DND-41 (cell line): ENCODE measurements at regions not wholly inside any gene's neighbourhood (a gene's known extent, or its start where the extent isn't known, plus 50 kb on each side); places are given as distances from the start of the nearest gene placed in this dataset.

Experiments used
- ATAC-seq: fragments of 200-7000 bp; cut with Tn5 transposase; 3 replicates; pipeline ENCODE4 v1.9.1; 2021; ENCODE audit warnings: low read depth; ENCODE audit not compliant: insufficient read depth
- DNase-seq: peaks from one replicate; pipeline ENCODE4 v3.0.0-alpha.2; 2020
- H2AFZ ChIP-seq: 2 replicates; pipeline ENCODE4 v1.6.0; 2012; ENCODE audit warnings: low read depth, low read length
- H3K27ac ChIP-seq: 2 replicates; pipeline ENCODE4 v1.5.1; 2012; ENCODE audit warnings: low read length, inconsistent platforms
- H3K27me3 ChIP-seq: fragments of 200-600 bp; sonication (generic); 2 replicates; pipeline ENCODE4 v1.6.0; 2012; ENCODE audit warnings: low read length, mild to moderate bottlenecking, inconsistent platforms; ENCODE audit not compliant: insufficient read depth, poor library complexity
- H3K36me3 ChIP-seq: 2 replicates; pipeline ENCODE4 v1.5.1; 2012; ENCODE audit warnings: low read length, inconsistent platforms; ENCODE audit not compliant: insufficient read depth
- H3K4me1 ChIP-seq: 2 replicates; pipeline ENCODE4 v1.5.1; 2012; ENCODE audit warnings: mild to moderate bottlenecking, low read length; ENCODE audit not compliant: insufficient read depth
- H3K4me2 ChIP-seq: 2 replicates; pipeline ENCODE4 v1.6.0; 2012; ENCODE audit warnings: mild to moderate bottlenecking, moderate library complexity, low read length, inconsistent platforms; ENCODE audit not compliant: insufficient read depth
- H3K4me3 ChIP-seq, 2 experiments: fragments of 200-600 bp in 1 of 2; shearing (Covaris generic) in 1 of 2; 2 replicates each; pipeline ENCODE4 v1.5.1; 2012 to 2016; ENCODE audit warnings: inconsistent platforms in 2 of 2, low read length in 2 of 2, mild to moderate bottlenecking in 2 of 2, low read depth in 1 of 2, moderate library complexity in 1 of 2
- H3K79me2 ChIP-seq: 2 replicates; pipeline ENCODE4 v1.6.0; 2012; ENCODE audit warnings: low read length, inconsistent platforms; ENCODE audit not compliant: insufficient read depth
- H3K9ac ChIP-seq: 2 replicates; pipeline ENCODE4 v1.6.0; 2012; ENCODE audit warnings: low read depth, mild to moderate bottlenecking, inconsistent platforms, low read length, moderate library complexity
- H3K9me3 ChIP-seq: 2 replicates; pipeline ENCODE4 v1.5.1; 2012; ENCODE audit warnings: low read length, moderate library complexity, mild to moderate bottlenecking, inconsistent platforms; ENCODE audit not compliant: insufficient read depth, severe bottlenecking
- H4K20me1 ChIP-seq: 2 replicates; pipeline ENCODE4 v1.6.0; 2012; ENCODE audit warnings: low read length; ENCODE audit not compliant: insufficient read depth
- CTCF ChIP-seq: IDR thresholded peaks from 2 replicates; pipeline ENCODE4 v1.5.1; 2012; ENCODE audit warnings: borderline replicate concordance, low read length, moderate library complexity, mild to moderate bottlenecking; ENCODE audit not compliant: poor library complexity, severe bottlenecking; ENCODE audit errors: extremely low read depth
- EZH2 ChIP-seq: IDR thresholded peaks from 3 replicates; pipeline ENCODE4 v1.6.1; 2012; ENCODE audit warnings: borderline replicate concordance, low read depth, mild to moderate bottlenecking, moderate library complexity, low read length, inconsistent platforms; ENCODE audit not compliant: severe bottlenecking

GRCh38 chr9:86800681-86801080 is 146.6 kb downstream of the GAS1 start:
- Histone ChIP-seq H2AFZ (no peak overlapping the region), H3K4me3 (no peak overlapping the region), H3K9ac (no peak overlapping the region), H4K20me1 (no peaks in the 10 kb centered on the region), H3K36me3 (no peaks in the 10 kb centered on the region), H3K4me2 (no peak overlapping the region), H3K79me2 (no peaks in the 10 kb centered on the region), H3K4me1 (no peaks in the 10 kb centered on the region), H3K27me3 (no peaks in the 10 kb centered on the region), H3K27ac (no peak overlapping the region), H3K9me3 (no peaks in the 10 kb centered on the region)
- ATAC-seq (no peak), DNase-seq (no peak)
- TF ChIP-seq EZH2: no peak
- no peak for TF ChIP-seq CTCF

GRCh38 chr9:86798966-86799365 is 148.3 kb downstream of the GAS1 start:
- Histone ChIP-seq H3K4me1 (no peaks in the 10 kb centered on the region), H3K4me2 (no peak overlapping the region), H3K79me2 (no peaks in the 10 kb centered on the region), H3K27ac (no peak overlapping the region), H3K9me3 (no peaks in the 10 kb centered on the region), H3K36me3 (no peaks in the 10 kb centered on the region), H4K20me1 (no peaks in the 10 kb centered on the region), H3K27me3 (no peaks in the 10 kb centered on the region), H3K9ac (no peak overlapping the region), H3K4me3 (no peak overlapping the region), H2AFZ (no peak overlapping the region)
- ATAC-seq (no peak), DNase-seq (no peak)
- no peak for TF ChIP-seq EZH2
- no peak for TF ChIP-seq CTCF

GRCh38 chr9:86796666-86797065 is 150.6 kb downstream of the GAS1 start:
- Histone ChIP-seq H4K20me1 (no peaks in the 10 kb centered on the region), H3K9ac (no peak overlapping the region), H2AFZ (no peak overlapping the region), H3K4me1 (no peaks in the 10 kb centered on the region), H3K4me3 (no peak overlapping the region), H3K27ac (no peak overlapping the region), H3K4me2 (no peak overlapping the region), H3K79me2 (no peaks in the 10 kb centered on the region), H3K36me3 (no peaks in the 10 kb centered on the region), H3K27me3 (no peaks in the 10 kb centered on the region), H3K9me3 (no peaks in the 10 kb centered on the region)
- DNase-seq (no peak), ATAC-seq (no peak)
- TF ChIP-seq CTCF (no peak), EZH2 (no peak)
